ENCODE measurements at regions not wholly inside any gene's neighbourhood (a gene's known extent, or its start where the extent isn't known, plus 50 kb on each side); places are given as distances from the start of the nearest gene placed in this dataset.
"Not testable (repeated sequence)": the region's sequence is repeated elsewhere in the genome, so short reads cannot be mapped to it uniquely, and the experiment has no call there.

GRCh38 chr4:188971125-188971524 lies 831.9 kb downstream of the TRIML1 start:
- peak in 1 of 5 experiments; percentile 5 for DNase-seq

DNA sequence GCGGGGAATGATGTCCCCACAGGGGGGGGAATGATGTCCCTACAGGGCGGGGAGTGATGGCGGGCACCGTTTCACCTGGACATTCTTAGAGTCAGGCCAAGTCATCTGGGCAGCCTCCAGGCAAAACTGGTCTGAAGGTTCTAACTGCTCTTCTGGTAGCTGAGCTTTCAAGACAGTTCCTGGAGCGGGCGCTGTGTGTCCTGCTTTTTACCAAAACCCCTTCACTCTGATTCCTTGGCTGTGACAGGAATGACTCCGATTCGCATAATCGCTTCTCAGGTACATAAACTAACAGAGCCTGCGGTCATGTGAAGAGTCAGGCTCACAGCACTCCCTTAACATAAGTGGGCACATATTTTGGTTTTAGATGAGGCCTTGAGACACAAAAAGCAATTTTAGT lies 836.0 kb downstream of the TRIML1 start:
- no peak for DNase-seq

DNA sequence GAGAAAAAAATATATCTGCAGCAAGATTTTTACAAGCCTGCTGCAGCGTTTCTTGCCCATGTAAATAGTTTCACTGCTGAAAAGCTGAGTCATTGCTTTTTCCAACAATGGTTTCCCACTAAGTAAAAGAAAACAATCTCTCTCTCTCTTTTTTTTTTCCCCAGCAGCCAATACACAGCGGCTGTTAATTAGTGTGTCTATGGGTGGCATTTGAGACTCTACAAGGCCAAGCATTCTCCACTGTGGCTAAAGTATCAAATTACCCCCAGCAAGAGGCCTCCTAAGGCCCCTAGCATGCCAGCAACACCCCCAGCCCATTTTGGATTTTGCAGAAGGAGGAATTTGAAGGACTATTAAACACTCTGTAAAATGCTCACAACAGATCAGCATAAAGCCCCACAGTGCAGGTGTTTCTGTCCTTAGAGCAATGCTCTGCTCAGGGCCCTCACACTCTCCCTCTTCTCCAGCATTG lies 837.4 kb downstream of the TRIML1 start:
- no peak for DNase-seq

- DNase-seq = not testable (repeated sequence)
Observed at GRCh38 chr4:188977232-188977631, 838.0 kb downstream of the TRIML1 start.

DNA sequence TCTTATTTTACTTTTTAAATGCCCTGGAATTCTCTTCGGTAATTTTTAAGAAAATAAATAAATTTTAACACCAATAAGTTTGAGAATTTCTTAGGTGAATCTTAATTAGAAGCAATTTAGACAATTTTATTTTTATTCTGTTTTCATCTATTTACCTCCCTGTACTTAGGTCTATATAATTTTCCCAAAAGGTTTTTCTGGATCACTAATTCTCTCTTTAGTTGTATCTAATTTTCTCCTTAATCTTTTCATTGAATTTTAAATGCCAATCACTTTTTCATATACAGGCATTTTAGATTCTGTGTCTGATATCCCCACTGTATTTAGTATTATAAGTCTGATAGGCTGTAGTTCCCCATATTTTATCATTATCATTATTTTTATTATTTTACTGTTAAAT lies 845.3 kb downstream of the TRIML1 start:
- DNase-seq = no peak

DNA sequence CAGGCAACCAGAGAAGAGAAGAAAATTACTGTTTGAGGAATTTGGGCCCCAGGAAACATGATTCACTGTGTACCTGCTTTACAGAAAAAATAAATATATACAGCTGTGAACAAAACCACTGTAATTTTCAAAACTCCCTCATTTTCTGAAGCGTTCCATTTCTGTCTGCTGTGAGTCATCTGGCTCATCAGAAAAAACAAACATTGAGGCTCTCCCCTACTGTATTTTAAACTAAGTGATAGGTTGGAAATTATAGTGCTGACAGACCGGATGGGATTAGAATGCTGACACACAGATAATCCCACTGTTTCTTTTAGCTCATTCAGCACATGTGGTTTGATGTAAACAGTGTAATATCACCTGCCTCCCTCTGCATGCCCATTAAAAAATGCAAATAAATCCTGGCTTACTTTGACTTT lies 847.0 kb downstream of the TRIML1 start:
- DNase-seq = no peak

- DNase-seq = no peak
Observed at GRCh38 chr4:188987011-188987410, 847.8 kb downstream of the TRIML1 start.

DNA sequence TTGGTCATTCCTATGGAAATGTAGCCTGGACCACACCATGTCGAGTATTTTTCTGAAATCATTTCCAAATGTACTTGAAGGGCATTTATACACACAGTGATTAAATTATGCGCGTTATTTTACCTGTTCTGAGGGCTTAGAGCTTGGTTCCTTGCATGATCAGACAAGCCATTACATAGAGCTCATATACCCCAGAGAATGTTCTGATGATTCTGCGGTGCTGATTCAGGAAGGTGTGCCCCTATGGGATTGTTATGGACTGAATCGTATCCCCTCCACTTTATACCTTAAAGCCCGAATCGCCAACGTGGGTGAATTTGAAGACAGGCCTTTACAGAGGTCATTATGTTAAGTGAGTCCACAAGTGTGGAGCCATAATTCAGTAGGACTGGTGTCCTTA lies 848.9 kb downstream of the TRIML1 start:
- DNase-seq = no peak

DNA sequence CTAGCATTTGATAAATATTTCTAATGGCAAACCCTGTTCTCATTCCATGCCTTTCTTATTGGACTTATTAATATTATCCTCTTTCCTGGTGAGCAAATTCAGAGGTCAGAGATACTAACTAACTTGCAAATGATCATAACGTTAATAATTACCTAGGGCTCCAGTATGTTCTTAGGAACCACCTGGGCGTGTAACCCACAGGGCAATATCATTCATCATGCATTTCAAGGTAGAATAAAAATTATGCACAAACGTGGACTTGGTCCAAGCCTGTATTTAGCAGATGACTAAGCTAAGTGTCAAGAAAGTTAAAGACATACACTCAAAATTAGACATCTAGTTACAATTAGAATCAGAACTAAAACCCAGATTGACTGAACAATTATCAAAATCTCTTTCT lies 850.1 kb downstream of the TRIML1 start:
- no peak for DNase-seq

DNA sequence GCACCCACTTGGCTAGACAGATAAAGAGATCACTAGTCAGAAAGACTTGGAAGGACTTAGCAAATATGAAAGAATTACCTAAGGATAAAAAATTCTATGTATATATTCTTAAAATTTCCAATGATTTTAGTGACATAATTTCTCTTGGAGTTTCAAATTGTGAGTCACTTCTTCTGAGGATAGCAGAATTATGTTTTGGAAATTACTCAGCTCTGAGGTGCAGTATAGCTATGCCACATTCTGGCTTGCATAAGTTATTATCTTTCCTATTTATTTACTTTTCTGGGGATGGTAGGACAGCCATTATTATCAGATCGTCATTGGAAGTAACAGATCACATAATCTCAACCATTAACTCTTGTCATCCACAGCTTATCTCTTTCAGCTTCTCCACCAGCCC lies 853.5 kb downstream of the TRIML1 start:
- DNase-seq = no peak

GRCh38 chr4:188993871-188994270 lies 854.6 kb downstream of the TRIML1 start:
- no peak for DNase-seq

GRCh38 chr4:189001283-189001970 lies 862.2 kb downstream of the TRIML1 start:
- DNase-seq = no peak

DNA sequence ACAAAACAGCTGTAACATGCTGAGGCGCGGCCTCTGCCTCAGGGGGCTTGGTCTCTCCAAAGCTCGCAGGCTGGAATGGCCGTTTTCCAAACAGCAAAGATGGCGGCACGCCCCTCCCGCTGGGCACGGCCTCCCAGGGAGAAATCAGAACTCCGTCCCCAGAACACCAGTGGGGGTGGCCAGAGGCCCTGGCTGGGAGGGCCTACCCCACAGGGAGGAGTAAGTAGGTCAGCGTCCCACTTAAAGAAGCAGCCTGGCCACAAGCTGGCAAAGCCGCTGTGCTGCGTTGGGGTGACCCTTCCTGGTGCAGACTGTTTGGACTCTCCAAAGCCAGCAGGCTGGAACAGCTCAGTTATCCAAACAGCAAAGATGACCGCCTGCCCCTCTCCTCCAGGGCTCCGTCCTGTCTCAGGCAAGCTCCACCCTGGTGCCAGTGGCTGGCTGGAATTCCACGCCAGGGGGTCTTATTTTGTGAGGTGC lies 862.8 kb downstream of the TRIML1 start:
- DNase-seq = no peak

DNA sequence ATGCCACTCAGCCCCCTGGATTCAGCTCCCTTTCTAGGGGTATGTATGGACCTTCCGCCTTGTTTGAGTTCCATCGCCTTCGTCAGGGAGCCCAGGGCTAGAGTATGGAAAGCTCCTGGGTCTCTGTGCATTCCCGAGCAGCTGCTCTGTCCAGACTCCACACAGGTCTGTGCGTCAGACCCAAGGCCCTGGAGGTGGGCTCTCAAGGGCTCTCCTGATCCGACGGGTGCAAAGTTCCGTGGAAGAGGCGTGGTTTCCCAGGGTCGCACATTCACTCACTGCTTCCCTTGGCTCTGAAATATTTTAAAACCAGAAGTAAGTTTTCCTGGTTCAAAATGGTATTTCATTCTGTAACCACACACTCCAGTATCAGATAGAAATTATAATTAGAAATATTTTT lies 863.2 kb downstream of the TRIML1 start:
- no peak for DNase-seq

DNA sequence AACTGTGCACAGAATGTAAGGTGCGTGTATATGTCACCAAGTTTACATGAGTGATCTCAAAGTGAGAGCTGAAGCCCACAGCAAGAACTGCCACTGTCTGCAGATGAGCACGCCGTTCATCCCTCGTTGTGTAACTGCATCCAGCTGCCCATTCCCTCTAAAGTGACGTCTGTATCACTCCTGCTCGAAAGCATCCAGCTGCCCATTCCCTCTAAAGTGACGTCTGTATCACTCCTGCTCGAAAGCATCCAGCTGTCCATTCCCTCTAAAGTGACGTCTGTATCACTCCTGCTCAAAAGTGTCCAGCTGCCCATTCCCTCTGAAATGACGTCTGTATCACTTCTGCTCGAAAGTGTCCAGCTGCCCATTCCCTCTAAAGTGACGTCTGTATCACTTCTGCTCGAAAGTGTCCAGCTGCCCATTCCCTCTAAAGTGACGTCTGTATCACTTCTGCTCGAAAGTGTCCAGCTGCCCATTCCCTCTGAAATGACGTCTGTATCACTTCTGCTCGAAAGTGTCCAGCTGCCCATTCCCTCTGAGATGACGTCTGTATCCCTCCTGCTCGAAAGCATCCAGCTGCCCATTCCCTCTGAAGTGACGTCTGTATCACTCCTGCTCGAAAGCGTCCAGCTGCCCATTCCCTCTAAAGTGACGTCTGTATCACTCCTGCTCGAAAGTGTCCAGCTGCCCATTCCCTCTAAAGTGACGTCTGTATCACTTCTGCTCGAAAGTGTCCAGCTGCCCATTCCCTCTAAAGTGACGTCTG lies 871.4 kb downstream of the TRIML1 start:
- DNase-seq = not testable (repeated sequence)

GRCh38 chr4:189021831-189022230 lies 882.6 kb downstream of the TRIML1 start:
- no peak for DNase-seq

DNA sequence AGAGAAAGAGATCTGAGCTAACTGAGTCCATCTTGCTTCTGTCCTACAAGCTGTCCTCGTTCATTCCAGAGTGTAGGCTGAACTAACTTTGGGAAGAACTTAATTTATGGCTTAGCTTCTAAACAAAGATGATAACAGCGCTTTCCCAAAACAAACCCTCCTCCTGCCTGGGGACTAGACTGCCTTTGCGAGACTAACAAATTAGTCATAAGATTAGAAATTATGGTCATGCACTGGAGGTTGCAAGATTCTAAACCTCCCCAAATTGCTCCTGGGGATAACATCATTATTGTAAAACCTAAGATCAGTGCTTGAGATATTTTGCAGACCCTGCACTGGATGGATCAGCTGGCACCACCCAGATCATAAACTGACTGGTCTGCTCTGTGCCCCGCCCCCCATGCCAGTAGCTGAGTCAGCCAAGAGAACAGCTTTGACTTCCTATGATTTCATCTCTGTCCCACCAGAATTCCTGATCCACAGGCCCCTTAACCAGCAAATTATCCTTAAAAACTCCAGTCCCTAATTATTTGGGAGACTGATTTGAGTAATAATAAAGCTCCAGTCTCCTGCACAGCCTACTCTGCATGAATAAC lies 883.3 kb downstream of the TRIML1 start:
- no peak for DNase-seq

DNA sequence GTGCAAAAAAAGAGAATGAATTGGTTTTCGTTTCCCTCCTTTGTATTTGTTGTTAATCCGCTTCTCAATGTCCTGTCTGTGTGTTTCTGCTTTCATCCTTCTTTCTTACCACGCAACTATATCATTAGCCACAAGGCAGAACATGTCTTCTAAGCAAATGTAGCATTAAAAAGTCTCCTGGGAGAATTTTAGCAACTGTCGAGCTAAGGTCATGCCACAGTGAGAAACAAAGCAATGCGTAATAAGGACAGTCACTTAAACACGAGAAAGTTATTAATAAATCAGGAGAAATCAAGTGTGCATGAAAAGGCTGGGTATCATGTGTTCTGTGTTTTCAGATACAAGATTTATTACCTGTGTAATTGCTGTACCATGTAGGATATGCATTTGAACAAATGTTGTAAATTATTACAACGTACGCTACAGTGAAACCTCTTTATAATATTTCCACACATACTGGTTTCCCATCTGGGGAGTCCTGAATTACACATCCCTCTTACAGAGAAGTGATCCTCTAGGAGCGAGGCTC lies 890.8 kb downstream of the TRIML1 start:
- no peak for DNase-seq

DNA sequence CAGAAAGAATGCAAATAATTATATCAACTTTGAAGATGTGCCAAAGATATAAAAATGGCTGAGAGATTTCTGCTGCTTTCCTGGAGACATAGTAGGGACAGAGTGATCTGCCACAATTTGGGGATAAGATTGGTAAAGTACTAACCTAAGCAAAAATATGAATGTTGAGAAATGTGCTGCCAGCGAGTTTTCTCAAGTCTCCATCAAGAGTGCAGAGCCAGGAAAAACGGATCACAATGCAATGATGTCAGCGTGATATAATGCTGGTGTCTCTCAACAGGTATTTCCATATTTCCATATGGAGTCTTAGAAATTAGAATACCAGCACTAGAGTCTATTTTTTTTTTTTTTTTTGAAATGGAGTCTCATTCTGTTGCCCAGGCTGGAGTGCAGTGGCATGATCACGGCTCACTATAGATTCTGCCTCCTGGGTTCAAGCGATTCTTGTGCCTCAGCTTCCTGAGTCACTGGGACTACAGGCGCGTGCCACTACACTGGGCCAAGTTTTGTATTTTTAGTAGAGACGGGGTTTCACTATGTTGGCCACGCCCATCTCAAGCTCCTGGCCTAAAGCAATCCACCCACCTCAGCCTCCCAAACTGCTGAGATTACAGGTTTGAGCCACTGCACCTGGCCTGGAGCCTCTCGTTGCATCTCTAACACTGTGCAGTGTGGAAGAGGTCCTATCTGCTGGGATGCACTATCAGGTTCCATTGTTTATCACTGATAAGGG lies 893.5 kb downstream of the TRIML1 start:
- no peak for DNase-seq

DNA sequence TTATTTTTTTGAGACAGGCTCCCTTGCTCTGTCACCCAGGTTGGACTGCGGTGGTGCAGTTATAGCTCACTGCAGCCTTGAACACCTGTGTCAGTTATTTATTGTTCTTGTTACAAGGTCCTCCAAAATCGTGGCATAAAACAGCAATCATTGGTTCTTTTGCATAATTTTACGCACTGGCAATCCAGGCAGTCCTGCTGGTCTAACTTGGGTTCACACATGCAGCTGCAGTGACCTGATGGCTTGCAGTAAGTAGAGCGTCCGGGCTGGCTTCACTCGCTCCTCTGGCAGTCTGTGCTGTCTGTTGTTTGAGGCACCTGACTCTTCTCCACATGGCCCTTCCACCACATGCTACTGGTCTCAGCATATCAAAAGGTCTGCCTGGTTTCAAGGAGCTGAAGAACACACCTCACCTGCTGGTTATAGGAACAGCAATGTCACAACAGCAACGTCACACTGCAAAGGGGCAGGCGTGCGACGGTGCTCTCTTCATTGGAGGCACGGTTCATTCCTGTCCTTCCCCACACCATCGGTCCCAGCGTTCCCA lies 894.6 kb downstream of the TRIML1 start:
- no peak for DNase-seq

DNA sequence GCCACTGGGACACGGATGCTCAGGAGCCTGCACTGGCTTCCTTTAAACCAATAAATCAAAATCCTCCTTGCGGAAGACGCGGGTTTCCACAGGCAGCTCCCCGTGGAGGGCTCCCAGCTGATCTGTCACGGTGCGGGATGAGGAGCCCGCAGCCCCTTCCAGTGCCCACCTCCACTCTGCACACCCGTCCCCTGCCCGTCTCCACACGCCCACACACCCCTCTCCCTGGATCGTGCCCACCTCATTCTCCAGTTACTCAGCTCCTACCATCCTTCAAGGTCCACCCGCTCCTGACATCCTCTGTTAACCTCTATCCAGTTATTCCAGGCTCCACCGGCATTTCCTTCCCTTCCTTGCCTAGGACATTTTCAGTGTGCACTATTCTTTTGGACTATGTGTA lies 895.9 kb downstream of the TRIML1 start:
- no peak for DNase-seq

GRCh38 chr4:189035654-189036053 lies 896.4 kb downstream of the TRIML1 start:
- no peak for DNase-seq

Data from T-helper 2 cell (primary cell).